Dendritic cell treated with granulocyte-macrophage colony-stimulating factor and Interleukin-4, amounts not matched to agents 40 ng/mL and 50 ng/mL, for 4 days (primary cell): ENCODE measurements at regions not wholly inside any gene's neighbourhood (a gene's known extent, or its start where the extent isn't known, plus 50 kb on each side); places are given as distances from the start of the nearest gene placed in this dataset.
"Not testable (repeated sequence)": the region's sequence is repeated elsewhere in the genome, so short reads cannot be mapped to it uniquely, and the experiment has no call there.

Source experiments
- H3K27ac Mint-ChIP-seq: one replicate; pipeline ENCODE4 v1.8.0; 2022; ENCODE audit warnings: mild to moderate bottlenecking, mixed read lengths
- H3K27me3 Mint-ChIP-seq: one replicate; pipeline ENCODE4 v1.8.0; 2022; ENCODE audit warnings: mild to moderate bottlenecking, mixed read lengths
- H3K36me3 Mint-ChIP-seq: one replicate; pipeline ENCODE4 v1.8.0; 2022; ENCODE audit warnings: low read depth, mixed read lengths
- H3K4me1 Mint-ChIP-seq: one replicate; pipeline ENCODE4 v1.8.0; 2022; ENCODE audit warnings: low read depth, mixed read lengths
- H3K4me3 Mint-ChIP-seq: one replicate; pipeline ENCODE4 v1.8.0; 2022; ENCODE audit warnings: mild to moderate bottlenecking, moderate library complexity, mixed read lengths
- H3K9me3 Mint-ChIP-seq: one replicate; pipeline ENCODE4 v1.8.0; 2022; ENCODE audit warnings: mixed read lengths
- intact Hi-C: fragments of 100-400 bp; cut with micrococcal nuclease; formaldehyde crosslinking; loops from one replicate; pipeline ENCODE4 v1.15.0; 2022

DNA sequence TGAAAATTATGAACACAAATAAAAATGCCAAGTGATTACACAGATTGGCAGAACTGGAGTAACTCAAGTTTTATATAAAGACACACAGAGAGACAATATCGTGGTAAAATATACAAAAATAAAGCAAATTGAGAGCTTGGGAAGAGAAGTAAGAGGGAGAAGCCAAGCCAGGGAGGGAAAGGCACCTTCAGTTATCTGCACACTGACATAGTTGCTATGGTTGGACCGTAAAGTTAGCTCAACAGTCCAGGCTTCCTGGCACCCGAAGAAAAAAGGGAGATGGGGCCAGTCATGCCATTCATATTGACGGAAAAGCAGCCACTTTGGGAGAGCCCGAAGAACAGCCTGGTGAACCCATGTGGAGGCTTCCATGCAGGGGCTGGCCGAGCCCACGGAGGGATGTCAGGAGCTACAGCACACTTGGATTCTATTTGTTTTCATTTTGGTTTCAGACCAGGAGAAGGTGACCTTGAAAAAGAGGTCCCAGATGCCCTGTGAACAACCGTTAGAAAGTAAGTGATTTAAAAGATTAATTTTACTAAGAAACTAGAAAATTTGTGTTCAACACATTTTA, 177.1 kb upstream of the IRF2BP2 start:
- intact Hi-C loops, H3K4me1 Mint-ChIP-seq, H3K9me3 Mint-ChIP-seq, H3K36me3 Mint-ChIP-seq, H3K27me3 Mint-ChIP-seq, H3K27ac Mint-ChIP-seq, H3K4me3 Mint-ChIP-seq: not testable (repeated sequence)

DNA sequence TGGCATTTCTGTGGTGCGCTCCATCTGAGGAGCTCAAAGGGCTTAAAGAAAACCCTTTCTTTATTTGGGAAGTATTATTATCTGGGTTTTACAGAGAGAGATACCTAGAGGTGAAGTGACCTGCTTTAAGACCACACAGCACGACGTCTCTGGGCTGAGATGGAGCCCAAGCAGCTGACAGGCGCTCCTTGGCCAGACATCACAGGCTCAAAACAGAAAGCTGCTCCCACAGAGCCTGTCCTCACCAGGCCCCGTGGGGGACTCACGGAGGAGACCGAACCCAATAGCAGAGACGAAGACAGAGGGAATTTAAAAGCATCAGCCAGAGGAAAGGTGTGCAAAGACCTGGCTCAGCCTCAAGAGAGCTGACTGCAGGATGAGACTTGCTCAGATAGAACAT, 175.9 kb upstream of the IRF2BP2 start:
- H3K27me3 Mint-ChIP-seq = not testable (repeated sequence)

DNA sequence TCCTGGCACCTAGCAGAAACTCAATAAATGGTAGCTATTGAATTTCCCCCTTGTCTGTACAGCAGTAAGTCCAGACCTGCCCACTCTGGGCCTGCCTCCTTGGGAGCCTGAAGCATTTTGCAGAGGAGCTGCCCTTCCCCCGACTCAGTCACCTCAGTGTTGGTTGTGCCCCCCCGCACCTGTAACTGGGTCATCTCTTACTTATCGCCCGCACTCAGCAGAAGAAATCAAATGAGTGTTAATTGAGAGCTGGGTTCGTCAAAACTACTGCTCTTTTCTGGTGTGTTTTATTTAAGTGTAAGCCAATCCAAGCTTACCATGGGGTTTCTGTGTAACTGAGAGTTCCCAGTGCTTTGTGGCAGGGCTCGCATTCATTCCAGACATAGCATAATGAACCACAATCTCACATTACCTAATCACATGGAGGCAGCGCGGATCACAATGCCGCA, 175.5 kb upstream of the IRF2BP2 start:
- H3K4me3 Mint-ChIP-seq, H3K9me3 Mint-ChIP-seq, intact Hi-C loops, H3K36me3 Mint-ChIP-seq, H3K27me3 Mint-ChIP-seq, H3K27ac Mint-ChIP-seq, H3K4me1 Mint-ChIP-seq: not testable (repeated sequence)

More for the DNA sequence above, 175.9 kb upstream of the IRF2BP2 start:
- H3K36me3 Mint-ChIP-seq, H3K4me3 Mint-ChIP-seq, H3K27ac Mint-ChIP-seq, intact Hi-C loops, H3K4me1 Mint-ChIP-seq, H3K9me3 Mint-ChIP-seq: not testable (repeated sequence)

DNA sequence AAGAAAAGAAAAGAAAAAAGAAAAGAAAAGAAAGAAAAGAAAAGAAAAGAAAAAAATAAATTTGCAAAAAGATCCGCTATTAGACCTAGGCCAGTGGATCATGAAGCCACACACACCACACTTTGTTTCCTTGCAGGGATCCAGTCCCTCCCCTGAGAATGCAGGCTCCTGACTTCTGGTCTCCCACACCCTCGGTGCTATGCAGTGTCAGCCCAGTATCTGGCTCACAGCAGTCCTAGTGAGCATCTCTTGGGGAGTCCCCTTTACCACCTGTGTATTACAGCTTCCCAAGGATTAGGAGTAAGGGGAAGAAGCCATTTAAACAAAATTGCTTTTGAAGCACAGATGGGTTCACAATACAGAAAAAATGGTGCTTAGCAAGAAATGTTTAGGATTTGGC, 174.1 kb upstream of the IRF2BP2 start:
- intact Hi-C loops, H3K9me3 Mint-ChIP-seq, H3K36me3 Mint-ChIP-seq, H3K27me3 Mint-ChIP-seq, H3K27ac Mint-ChIP-seq, H3K4me1 Mint-ChIP-seq, H3K4me3 Mint-ChIP-seq: not testable (repeated sequence)

DNA sequence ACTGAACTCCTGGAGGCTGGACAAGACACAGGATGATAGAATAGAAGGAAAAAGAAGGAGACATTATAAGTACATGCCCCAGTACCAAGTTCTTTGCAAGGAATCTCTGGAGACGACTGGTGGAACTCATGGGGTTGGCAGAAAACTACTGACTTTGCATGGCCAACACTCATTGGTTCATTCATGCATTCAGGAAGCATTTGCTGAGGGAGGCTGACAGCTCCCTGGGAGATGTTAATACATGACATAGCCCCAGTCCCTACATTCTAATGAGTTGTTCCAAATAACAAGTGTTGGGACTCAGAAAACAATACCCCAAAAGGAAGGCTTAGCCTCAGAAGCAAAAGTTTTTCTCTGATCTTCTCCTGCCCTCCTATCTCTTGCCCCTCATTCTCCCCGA, 172.8 kb upstream of the IRF2BP2 start:
- no peaks in the 10 kb centered on the region for H3K36me3 Mint-ChIP-seq
- peaks cover 1% of the 10 kb centered on the region for H3K27me3 Mint-ChIP-seq
- no peaks in the 10 kb centered on the region for H3K9me3 Mint-ChIP-seq
- no peak overlapping the region for H3K4me3 Mint-ChIP-seq
- intact Hi-C loops = no loop called here
- no peak overlapping the region for H3K27ac Mint-ChIP-seq
- no peaks in the 10 kb centered on the region for H3K4me1 Mint-ChIP-seq

DNA sequence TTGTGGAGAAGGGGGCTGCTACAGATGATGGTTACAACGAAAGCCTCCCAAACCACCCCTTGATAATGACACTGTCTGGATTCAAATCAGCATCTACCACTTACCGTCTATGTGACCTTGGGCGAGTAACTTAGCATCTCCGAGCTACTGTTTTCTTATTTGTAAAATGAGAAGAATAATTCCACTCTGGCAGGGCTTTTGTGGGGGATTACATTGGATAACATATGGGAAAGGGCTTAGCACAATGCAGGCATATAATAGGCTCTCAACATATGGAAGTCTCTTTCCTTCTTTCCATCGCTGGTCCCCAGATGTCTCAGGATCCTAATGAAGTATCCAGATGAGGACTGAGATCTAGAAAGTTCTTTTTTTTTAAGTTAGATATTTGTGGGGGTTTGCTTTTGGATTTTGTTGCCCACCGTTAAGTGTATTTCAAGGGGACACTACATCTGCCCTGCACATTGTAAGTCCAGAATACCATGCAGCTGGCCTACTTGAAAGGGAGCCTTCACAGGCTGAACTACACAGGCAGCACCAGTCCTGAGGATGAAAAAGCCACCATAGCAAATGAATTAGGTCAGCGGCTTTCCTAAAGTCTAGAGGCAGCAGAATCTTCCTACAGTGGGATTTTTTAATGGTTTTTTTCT, 172.2 kb upstream of the IRF2BP2 start:
- H3K4me1 Mint-ChIP-seq = no peaks in the 10 kb centered on the region
- H3K27ac Mint-ChIP-seq = no peak overlapping the region
- H3K4me3 Mint-ChIP-seq = no peak overlapping the region
- intact Hi-C loops = no loop called here
- no peaks in the 10 kb centered on the region for H3K9me3 Mint-ChIP-seq
- peaks cover 1% of the 10 kb centered on the region for H3K27me3 Mint-ChIP-seq
- no peaks in the 10 kb centered on the region for H3K36me3 Mint-ChIP-seq

DNA sequence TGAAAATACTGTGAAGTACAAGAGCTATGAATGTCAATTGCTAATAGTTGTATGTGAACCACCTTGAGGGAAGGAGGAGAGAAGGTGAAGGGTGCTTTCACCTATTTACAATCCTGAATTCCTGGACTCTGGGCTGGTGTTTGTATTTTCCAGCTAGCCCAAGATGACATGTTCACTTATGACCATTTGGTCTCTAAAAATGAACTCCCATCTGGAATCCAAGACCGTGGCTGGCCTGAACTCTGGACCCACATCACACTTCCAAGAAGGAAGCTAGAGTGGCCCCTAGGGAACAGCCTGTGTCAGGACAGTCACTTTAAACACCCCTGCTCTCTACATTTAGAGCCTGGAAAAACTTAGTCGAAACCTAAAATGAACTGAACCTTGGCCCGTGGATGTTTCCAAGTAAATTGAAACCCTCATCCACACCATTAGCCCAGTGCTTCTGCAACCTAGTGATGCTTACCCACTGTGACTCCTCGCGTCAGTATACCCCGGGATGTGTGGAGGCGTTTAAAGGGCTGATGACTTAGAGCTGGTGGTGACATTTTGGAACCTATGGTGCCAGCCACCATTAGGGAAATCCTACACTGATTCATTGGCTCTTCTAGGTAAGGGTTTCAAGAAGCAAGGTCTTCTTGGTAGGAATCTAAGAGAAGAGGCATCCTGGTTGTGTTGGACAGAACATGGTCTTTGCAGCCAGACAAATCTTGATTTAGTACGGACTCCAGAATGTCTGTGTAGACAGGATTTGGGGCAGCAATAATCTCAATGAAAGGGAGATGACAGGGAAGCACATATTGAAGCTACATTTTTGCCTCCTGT, 171.5 kb upstream of the IRF2BP2 start:
- intact Hi-C loops = no loop called here
- no peak overlapping the region for H3K4me3 Mint-ChIP-seq
- no peaks in the 10 kb centered on the region for H3K36me3 Mint-ChIP-seq
- H3K27ac Mint-ChIP-seq = no peak overlapping the region
- H3K9me3 Mint-ChIP-seq = no peaks in the 10 kb centered on the region
- peaks cover 1% of the 10 kb centered on the region for H3K27me3 Mint-ChIP-seq
- no peaks in the 10 kb centered on the region for H3K4me1 Mint-ChIP-seq

DNA sequence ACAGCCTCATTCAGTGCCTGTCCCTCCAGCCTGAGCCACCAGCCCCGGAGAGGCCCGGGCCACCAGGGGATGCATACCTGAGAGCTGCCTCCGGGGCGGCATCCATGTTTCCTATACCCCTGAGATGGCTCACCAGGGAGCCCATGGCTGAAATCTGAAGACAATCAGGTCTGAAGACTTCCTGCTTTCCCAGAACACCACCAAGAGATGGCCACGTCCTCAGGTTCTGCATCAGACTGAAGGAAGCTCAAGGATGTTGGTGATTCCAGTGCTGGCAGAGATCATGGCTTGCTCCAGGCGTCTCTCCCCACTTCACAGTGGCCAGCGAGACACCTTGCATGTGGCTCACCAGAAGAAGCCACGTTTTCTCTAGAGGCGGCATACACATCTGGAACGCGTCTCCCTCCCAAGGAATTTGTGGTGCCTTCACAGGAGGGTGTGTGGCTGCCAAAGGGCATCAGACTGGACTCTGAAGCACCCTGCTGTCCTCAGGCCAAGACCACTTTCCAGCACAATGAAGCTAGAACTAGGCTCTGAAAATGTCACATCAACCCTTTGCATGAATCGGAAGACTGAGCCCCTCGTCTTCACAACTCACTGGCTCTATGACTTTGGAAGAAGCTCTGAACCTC, 170.7 kb upstream of the IRF2BP2 start:
- intact Hi-C loops = no loop called here

DNA sequence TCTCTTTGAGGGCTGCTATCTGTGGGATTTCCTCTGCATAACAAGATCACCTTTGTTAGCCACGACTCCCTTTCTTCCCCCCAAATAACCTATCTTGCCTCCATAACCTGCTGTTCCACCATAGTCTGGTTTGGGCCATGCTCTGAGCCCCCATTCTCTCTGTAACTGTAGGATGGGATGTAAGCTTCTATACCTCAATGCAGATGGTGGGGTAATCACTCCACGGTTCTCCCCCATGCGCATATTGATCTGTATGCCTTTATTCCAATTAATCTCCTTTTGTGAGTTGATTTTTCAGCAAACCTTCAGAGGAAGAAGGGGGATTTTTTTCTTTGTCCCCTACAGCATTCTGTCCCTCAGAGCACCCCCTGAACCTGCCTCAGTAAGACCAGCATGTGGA, 170.1 kb upstream of the IRF2BP2 start:
- no peak overlapping the region for H3K4me3 Mint-ChIP-seq

More for the DNA sequence above, 170.7 kb upstream of the IRF2BP2 start:
- no peaks in the 10 kb centered on the region for H3K36me3 Mint-ChIP-seq
- no peaks in the 10 kb centered on the region for H3K4me1 Mint-ChIP-seq
- H3K27ac Mint-ChIP-seq = no peak overlapping the region
- H3K4me3 Mint-ChIP-seq = no peak overlapping the region
- H3K27me3 Mint-ChIP-seq = peaks cover 1% of the 10 kb centered on the region
- no peaks in the 10 kb centered on the region for H3K9me3 Mint-ChIP-seq

DNA sequence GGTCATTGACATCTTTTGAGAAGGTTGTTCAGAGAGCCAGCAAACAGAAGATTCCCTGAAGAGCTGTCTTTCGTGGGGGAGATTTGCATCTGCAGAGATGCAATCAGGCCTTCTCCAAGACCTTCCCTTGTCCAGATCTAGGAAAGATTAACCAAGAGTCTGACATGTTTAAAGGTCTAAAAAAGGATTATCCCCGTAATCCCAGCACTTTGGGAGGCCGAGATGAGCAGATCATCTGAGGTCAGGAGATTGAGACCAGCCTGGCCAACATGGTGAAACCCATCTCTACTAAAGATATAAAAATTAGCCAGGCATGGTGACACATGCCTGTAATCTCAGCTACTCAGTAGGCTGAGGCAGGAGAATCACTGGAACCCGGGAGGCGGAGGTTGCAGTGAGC, 169.6 kb upstream of the IRF2BP2 start:
- H3K27ac Mint-ChIP-seq, intact Hi-C loops, H3K36me3 Mint-ChIP-seq, H3K4me3 Mint-ChIP-seq, H3K27me3 Mint-ChIP-seq, H3K4me1 Mint-ChIP-seq, H3K9me3 Mint-ChIP-seq: not testable (repeated sequence)

More for the DNA sequence above, 170.1 kb upstream of the IRF2BP2 start:
- H3K4me1 Mint-ChIP-seq = no peaks in the 10 kb centered on the region
- H3K27me3 Mint-ChIP-seq = peaks cover 1% of the 10 kb centered on the region
- intact Hi-C loops = no loop called here
- H3K27ac Mint-ChIP-seq = no peak overlapping the region
- no peaks in the 10 kb centered on the region for H3K9me3 Mint-ChIP-seq
- H3K36me3 Mint-ChIP-seq = no peaks in the 10 kb centered on the region

DNA sequence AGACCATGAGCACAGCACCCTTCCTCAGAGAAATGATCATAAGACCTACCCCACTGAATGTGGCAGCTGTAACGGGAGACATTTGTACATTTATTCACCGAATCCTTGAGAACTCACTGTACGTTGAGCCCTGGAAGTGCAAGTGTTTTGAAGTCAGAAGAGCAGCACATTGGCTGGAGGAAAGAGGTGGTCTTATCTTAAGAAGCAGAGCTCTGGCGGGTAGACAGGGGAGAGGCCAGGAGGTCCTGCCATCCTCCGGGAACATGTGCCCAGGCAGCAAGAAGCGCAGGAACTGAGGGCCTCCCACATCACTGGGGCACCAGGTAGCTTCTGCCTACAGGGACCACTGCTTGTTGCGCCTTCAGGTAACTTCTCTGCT, 169.2 kb upstream of the IRF2BP2 start:
- intact Hi-C loops = no loop called here
- Mint-ChIP-seq H3K4me1 (no peaks in the 10 kb centered on the region), H3K4me3 (no peak overlapping the region), H3K27me3 (peaks cover 1% of the 10 kb centered on the region), H3K9me3 (no peaks in the 10 kb centered on the region), H3K36me3 (no peaks in the 10 kb centered on the region), H3K27ac (no peak overlapping the region)

DNA sequence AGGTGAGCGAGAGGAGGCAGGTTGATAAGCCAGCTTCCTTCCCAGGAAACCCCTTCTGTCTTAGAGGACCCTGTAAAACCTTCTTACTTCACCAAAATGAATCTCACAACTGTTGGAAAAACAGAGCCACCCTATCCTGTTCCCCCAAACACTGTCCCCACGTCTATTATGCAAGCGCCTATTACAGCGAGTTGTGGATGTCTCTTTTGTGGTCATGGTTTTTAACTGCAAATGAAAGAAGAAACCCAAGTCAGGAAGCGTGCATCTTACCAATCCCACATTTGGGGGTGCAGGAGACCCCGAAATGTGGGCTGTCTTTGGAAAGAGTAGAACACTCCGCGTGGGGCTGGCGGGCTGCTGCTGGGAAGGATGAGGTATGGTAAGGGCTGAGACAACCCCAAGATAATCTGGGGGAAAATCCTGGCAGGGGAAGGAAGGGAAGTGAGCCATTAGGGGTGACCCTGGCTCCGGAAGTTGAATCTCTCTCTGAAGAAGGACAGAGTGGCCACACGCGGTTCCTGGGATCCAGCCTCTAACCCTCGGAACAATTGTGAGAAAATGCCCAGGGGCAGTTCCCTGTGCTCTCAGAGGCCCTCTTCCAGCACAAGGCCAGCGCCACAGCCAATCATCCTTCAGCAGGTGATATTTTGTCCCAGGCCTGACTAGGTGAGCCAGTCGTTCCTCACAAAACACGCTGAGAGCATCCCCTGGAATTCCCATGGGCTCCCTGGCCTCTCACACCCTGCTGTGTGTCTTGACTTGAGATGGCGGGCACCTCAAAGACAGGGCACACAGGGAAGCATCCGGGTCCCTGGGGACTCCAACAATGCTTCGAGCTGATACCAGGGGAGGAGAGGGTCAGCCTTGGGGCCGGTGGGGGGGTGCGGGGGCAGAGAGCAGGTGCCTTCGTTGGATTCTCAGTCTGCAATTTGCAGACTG, 168.5 kb upstream of the IRF2BP2 start:
- H3K27ac Mint-ChIP-seq = no peak overlapping the region
- H3K36me3 Mint-ChIP-seq = no peaks in the 10 kb centered on the region
- H3K9me3 Mint-ChIP-seq = no peaks in the 10 kb centered on the region
- intact Hi-C loops = no loop called here
- no peaks in the 10 kb centered on the region for H3K4me1 Mint-ChIP-seq
- H3K4me3 Mint-ChIP-seq = no peak overlapping the region
- H3K27me3 Mint-ChIP-seq = no peaks in the 10 kb centered on the region

DNA sequence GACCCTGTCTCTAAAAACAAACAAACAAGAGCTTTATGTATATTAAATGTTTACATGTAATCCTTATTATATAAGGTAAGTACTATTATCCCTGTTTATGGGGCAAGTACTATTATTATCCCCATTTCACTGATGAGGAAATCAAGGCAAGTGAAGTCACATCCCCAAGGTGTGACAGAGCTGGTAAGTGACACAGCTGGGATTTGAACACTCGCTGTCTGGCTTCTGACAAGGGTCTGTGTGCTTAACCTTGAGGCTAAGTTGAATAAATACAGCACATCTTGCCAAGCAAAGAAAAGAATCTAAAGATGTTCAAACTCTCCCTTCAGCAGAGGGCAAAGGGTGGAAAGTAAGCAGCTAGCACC, 167.9 kb upstream of the IRF2BP2 start:
- intact Hi-C loops = no loop called here
- H3K27me3 Mint-ChIP-seq = no peaks in the 10 kb centered on the region
- peaks cover 3% of the 10 kb centered on the region for H3K4me1 Mint-ChIP-seq
- H3K9me3 Mint-ChIP-seq = no peaks in the 10 kb centered on the region
- H3K4me3 Mint-ChIP-seq = no peak overlapping the region
- H3K36me3 Mint-ChIP-seq = no peaks in the 10 kb centered on the region
- no peak overlapping the region for H3K27ac Mint-ChIP-seq
